Activated CD8-positive, alpha-beta T cell treated with anti-CD3 and anti-CD28 coated beads for 36 hours (primary cell): ENCODE measurements at regions not wholly inside any gene's neighbourhood (a gene's known extent, or its start where the extent isn't known, plus 50 kb on each side); places are given as distances from the start of the nearest gene placed in this dataset.

Source experiments
- ATAC-seq: fragments of 200-7000 bp; cut with Tn5 transposase; one replicate; pipeline ENCODE4 v1.10.0; 2021; ENCODE audit warnings: mild to moderate bottlenecking, moderate library complexity
- CTCF ChIA-PET: fragments of 350-600 bp; sonication (Branson Sonifier 250); formaldehyde crosslinking; loops from one replicate; lab custom pipeline; 2021; ENCODE audit warnings: antibody characterized with exemption; lab: Charles Lee
- POLR2A ChIA-PET: fragments of 350-600 bp; sonication (Branson Sonifier 250); formaldehyde crosslinking; loops from one replicate; lab custom pipeline; 2021; ENCODE audit warnings: antibody characterized with exemption; lab: Charles Lee
- DNase-seq: peaks from one replicate; pipeline ENCODE4 v3.0.0-alpha.2; 2020
- H3K27ac Mint-ChIP-seq: one replicate; pipeline ENCODE4 v1.8.0; 2021; ENCODE audit warnings: mild to moderate bottlenecking, mixed read lengths
- H3K27me3 Mint-ChIP-seq: one replicate; pipeline ENCODE4 v1.8.0; 2021; ENCODE audit warnings: mixed read lengths
- H3K36me3 Mint-ChIP-seq: one replicate; pipeline ENCODE4 v1.8.0; 2021; ENCODE audit warnings: low read depth, mixed read lengths
- H3K4me1 Mint-ChIP-seq: one replicate; pipeline ENCODE4 v1.8.0; 2021; ENCODE audit warnings: low read depth, mixed read lengths
- H3K4me3 Mint-ChIP-seq: one replicate; pipeline ENCODE4 v1.8.0; 2021; ENCODE audit warnings: mild to moderate bottlenecking, moderate library complexity, mixed read lengths
- H3K9me3 Mint-ChIP-seq: one replicate; pipeline ENCODE4 v1.8.0; 2021; ENCODE audit warnings: mixed read lengths
- CTCF ChIP-seq: fragments of 200-600 bp; IDR thresholded peaks from one replicate; pipeline ENCODE4 v1.8.0; 2022; ENCODE audit warnings: antibody characterized with exemption, mild to moderate bottlenecking
- intact Hi-C: fragments of 100-400 bp; cut with micrococcal nuclease; formaldehyde crosslinking; loops from one replicate; pipeline ENCODE4 v1.10.0; 2022

GRCh38 chr3:72238010-72238691 is 453.2 kb upstream of the PROK2 start:
- Mint-ChIP-seq H3K4me1 (peaks cover 9% of the 10 kb centered on the region), H3K4me3 (no peak overlapping the region), H3K27me3 (no peaks in the 10 kb centered on the region), H3K27ac (no peak overlapping the region), H3K9me3 (no peaks in the 10 kb centered on the region), H3K36me3 (no peaks in the 10 kb centered on the region)
- intact Hi-C loops: no loop called here
- DNase-seq: no peak
- POLR2A ChIA-PET: no interaction called here
- TF ChIP-seq CTCF: no peak
- CTCF ChIA-PET: no interaction called here
- ATAC-seq: no peak

- Mint-ChIP-seq H3K36me3 (no peaks in the 10 kb centered on the region), H3K27ac (no peak overlapping the region), H3K9me3 (no peaks in the 10 kb centered on the region), H3K4me1 (peaks cover 9% of the 10 kb centered on the region), H3K27me3 (no peaks in the 10 kb centered on the region), H3K4me3 (no peak overlapping the region)
- DNase-seq: no peak
- CTCF ChIA-PET: no interaction called here
- no peak for ATAC-seq
- POLR2A ChIA-PET: no interaction called here
- TF ChIP-seq CTCF: no peak
- intact Hi-C loops: no loop called here
These were observed 452.7 kb upstream of the PROK2 start for GRCh38 chr3:72237679-72238009.

- ATAC-seq (no peak), DNase-seq (no peak)
- Mint-ChIP-seq H3K27ac (no peak overlapping the region), H3K36me3 (no peaks in the 10 kb centered on the region), H3K4me3 (no peak overlapping the region), H3K4me1 (no peaks in the 10 kb centered on the region), H3K27me3 (no peaks in the 10 kb centered on the region), H3K9me3 (no peaks in the 10 kb centered on the region)
- POLR2A ChIA-PET: no interaction called here
- no peak for TF ChIP-seq CTCF
- intact Hi-C loops: no loop called here
- CTCF ChIA-PET: no interaction called here
These were observed 449.4 kb upstream of the PROK2 start for GRCh38 chr3:72234391-72234790.

- H3K36me3 Mint-ChIP-seq: no peaks in the 10 kb centered on the region
- H3K4me3 Mint-ChIP-seq: no peak overlapping the region
- H3K9me3 Mint-ChIP-seq: no peaks in the 10 kb centered on the region
- intact Hi-C loops: no loop called here
- ChIA-PET CTCF (no interaction called here), POLR2A (no interaction called here)
- TF ChIP-seq CTCF: no peak
- ATAC-seq (no peak), DNase-seq (no peak)
- no peaks in the 10 kb centered on the region for H3K4me1 Mint-ChIP-seq
- no peaks in the 10 kb centered on the region for H3K27me3 Mint-ChIP-seq
- no peak overlapping the region for H3K27ac Mint-ChIP-seq
These were observed 448.6 kb upstream of the PROK2 start for GRCh38 chr3:72233571-72233970.

- H3K4me3 Mint-ChIP-seq: no peak overlapping the region
- H3K27me3 Mint-ChIP-seq: peaks cover 2% of the 10 kb centered on the region
- intact Hi-C loops: no loop called here
- TF ChIP-seq CTCF: no peak
- ChIA-PET CTCF (no interaction called here), POLR2A (no interaction called here)
- no peak overlapping the region for H3K27ac Mint-ChIP-seq
- no peaks in the 10 kb centered on the region for H3K36me3 Mint-ChIP-seq
- ATAC-seq (no peak), DNase-seq (no peak)
- H3K9me3 Mint-ChIP-seq: no peaks in the 10 kb centered on the region
- H3K4me1 Mint-ChIP-seq: no peaks in the 10 kb centered on the region
These were observed 447.8 kb upstream of the PROK2 start for GRCh38 chr3:72232777-72233176.
